ENCODE measurements at regions not wholly inside any gene's neighbourhood (a gene's known extent, or its start where the extent isn't known, plus 50 kb on each side); places are given as distances from the start of the nearest gene placed in this dataset.

DNA sequence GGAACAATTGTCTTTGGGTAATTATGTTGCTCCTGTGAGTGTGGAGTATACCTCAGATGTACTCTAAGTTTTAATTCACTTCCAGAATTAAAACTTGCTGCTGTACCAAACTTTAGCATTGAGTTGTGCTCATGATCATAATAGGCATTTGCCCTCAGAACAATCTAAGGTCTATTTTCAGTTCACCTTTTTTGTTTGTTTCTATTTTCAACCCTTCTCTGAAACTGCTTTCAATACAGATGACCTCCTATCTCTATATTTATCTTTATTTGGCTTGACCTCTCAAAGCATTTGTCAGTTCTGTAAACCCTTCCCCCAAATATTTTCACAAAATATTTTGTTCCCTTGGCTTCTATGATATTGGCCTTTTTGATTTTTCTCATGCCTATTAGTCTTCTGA, 873.0 kb downstream of the OLFM4 start:
- no peaks in the 10 kb centered on the region for H3K79me2 ChIP-seq (ENCODE audit: control insufficient read depth, insufficient read depth, low read length)
- H3K4me1 ChIP-seq (ENCODE audit: control insufficient read depth, extremely low read depth, insufficient read depth, low read length) = no peaks in the 10 kb centered on the region
- H3K4me2 ChIP-seq (ENCODE audit: insufficient read depth, low read length) = no peak overlapping the region
- H3K27me3 ChIP-seq (ENCODE audit: control insufficient read depth in 2 of 2, insufficient read depth in 2 of 2, low read length in 2 of 2) = no peaks in the 10 kb centered on the region
- intact Hi-C loops (cut with micrococcal nuclease) = no loop called here
- H3K27ac ChIP-seq (ENCODE audit: insufficient read depth, low read depth, low read length) = no peak overlapping the region
- no TSS peak for BruUV-seq (replicated peaks)
- no peak for TF ChIP-seq POLR2A (IDR thresholded peaks at IDR 0.05; ENCODE audit: low read depth, low read length)
- TF ChIP-seq POLR2AphosphoS5 (IDR thresholded peaks at IDR 0.05; ENCODE audit: insufficient read depth, low read depth, low read length) = no peak
- TF ChIP-seq GATA2 (IDR thresholded peaks at IDR 0.05; ENCODE audit: insufficient read depth, insufficient read length, low read depth, low read length) = no peak
- no peak for TF ChIP-seq MYC (IDR thresholded peaks at IDR 0.05; ENCODE audit: low read depth, low read length)
- TF ChIP-seq, protein P1, sequence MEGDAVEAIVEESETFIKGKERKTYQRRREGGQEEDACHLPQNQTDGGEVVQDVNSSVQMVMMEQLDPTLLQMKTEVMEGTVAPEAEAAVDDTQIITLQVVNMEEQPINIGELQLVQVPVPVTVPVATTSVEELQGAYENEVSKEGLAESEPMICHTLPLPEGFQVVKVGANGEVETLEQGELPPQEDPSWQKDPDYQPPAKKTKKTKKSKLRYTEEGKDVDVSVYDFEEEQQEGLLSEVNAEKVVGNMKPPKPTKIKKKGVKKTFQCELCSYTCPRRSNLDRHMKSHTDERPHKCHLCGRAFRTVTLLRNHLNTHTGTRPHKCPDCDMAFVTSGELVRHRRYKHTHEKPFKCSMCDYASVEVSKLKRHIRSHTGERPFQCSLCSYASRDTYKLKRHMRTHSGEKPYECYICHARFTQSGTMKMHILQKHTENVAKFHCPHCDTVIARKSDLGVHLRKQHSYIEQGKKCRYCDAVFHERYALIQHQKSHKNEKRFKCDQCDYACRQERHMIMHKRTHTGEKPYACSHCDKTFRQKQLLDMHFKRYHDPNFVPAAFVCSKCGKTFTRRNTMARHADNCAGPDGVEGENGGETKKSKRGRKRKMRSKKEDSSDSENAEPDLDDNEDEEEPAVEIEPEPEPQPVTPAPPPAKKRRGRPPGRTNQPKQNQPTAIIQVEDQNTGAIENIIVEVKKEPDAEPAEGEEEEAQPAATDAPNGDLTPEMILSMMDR (IDR thresholded peaks at IDR 0.05; ENCODE audit: extremely low read depth in 1 of 2, insufficient read depth in 1 of 2, low read depth in 1 of 2, low read length in 2 of 2) = no peak
- no peak for TF ChIP-seq EZH2 (IDR thresholded peaks at IDR 0.05; ENCODE audit: borderline replicate concordance, low read depth, low read length, severe bottlenecking)
- no peak for TF ChIP-seq FOS (IDR thresholded peaks at IDR 0.05; ENCODE audit: borderline replicate concordance, insufficient read depth, low read length)
- no peak for TF ChIP-seq JUN (IDR thresholded peaks at IDR 0.05; ENCODE audit: borderline replicate concordance, insufficient read depth, insufficient read length, low read depth)
- TF ChIP-seq, protein P2, sequence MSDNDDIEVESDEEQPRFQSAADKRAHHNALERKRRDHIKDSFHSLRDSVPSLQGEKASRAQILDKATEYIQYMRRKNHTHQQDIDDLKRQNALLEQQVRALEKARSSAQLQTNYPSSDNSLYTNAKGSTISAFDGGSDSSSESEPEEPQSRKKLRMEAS (IDR thresholded peaks at IDR 0.05; ENCODE audit: insufficient read depth, insufficient read length) = no peak
- no peak overlapping the region for H3K9ac ChIP-seq (replicated peaks; ENCODE audit: extremely low read depth, insufficient read depth, low read length)
- no peak overlapping the region for H3K4me3 ChIP-seq (replicated peaks in 1 of 3; ENCODE audit: insufficient read depth in 1 of 3, low read depth in 1 of 3, low read length in 3 of 3)
- DNase-seq (ENCODE audit: low read depth, low spot score) (no peak), FAIRE-seq (no peak)
- no peak overlapping the region for H2AFZ ChIP-seq (ENCODE audit: low read depth, low read length)
- peaks cover 2% of the 10 kb centered on the region for H3K9me3 ChIP-seq (replicated peaks; ENCODE audit: control insufficient read depth, insufficient read depth, low read length)
- no peaks in the 10 kb centered on the region for H3K36me3 ChIP-seq (ENCODE audit: control insufficient read depth in 2 of 2, extremely low read depth in 1 of 2, insufficient read depth in 2 of 2, low read length in 2 of 2)
- CTCF ChIA-PET = no interaction called here
- no peaks in the 10 kb centered on the region for H4K20me1 ChIP-seq (replicated peaks; ENCODE audit: control insufficient read depth, extremely low read depth, insufficient read depth, low read length)
- dilution Hi-C loops (cut with MboI; ENCODE audit: extremely low pct_ligation_motif_present, low sequenced_read_pairs) = no loop called here
- H3K9me1 ChIP-seq (replicated peaks; ENCODE audit: control insufficient read depth, extremely low read depth, insufficient read depth, low read length) = no peaks in the 10 kb centered on the region
- POLR2A ChIA-PET = no interaction called here
